Inflammatory macrophage treated with lipopolysaccharide for 4 hours (primary cell): ENCODE measurements at regions not wholly inside any gene's neighbourhood (a gene's known extent, or its start where the extent isn't known, plus 50 kb on each side); places are given as distances from the start of the nearest gene placed in this dataset.

Source experiments
- DNase-seq: peaks from one replicate; pipeline ENCODE4 v3.0.0-alpha.2; 2020

DNA sequence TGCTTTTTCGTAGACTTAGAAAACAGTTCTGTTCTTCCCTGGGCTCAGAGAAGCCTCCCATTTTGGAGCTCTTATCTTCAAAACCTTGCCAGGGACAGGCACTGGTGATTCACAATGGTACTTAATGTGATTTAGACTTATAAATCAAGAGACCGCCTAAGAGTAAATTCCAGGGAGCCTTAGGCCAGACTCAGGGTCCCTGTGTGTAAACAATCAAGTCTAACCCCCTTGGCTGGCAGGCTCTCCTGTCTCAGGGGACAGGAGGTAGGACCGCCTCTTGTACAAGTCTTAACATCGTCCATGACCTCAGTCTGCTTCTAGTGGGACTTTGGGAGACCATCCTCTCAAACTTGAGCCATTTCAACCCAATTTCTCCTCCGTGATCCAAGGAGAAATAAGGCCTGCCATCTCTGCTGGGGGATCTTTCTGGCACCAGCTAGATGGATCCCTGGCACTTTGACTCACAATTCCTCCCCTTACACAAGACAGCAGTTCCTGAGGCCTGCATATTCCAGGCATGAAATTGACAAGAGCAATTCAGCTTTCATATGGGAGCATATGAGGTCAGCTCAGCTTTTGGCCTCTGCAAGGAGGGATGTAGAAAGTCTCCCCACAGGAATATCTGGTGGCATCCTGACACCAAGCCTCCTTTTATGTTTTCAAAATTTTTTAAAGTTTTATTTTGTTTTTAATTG lies 487.0 kb downstream of the TNS1 start:
- DNase-seq = no peak

DNA sequence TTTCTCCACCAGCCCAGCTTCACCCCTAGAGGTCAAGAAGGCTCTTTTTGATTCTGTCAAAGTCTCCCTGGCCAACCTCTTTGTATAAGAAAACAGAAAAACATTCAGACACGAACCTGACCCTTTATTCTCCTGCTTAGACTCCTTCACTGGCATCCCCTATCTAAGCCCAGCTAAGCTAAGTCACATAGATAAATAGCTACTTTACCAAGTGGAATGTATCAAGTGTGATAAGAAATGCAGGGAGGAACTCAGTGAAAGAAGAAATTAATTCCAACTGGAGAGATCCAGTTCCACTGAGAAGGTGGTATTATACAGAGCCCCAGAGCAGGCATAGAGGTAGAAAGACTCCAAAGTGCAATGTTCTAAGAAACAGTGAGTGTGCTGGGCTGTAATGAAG lies 489.5 kb downstream of the TNS1 start:
- no peak for DNase-seq

GRCh38 chr2:217512728-217513127 lies 490.1 kb downstream of the TNS1 start:
- DNase-seq = no peak

DNA sequence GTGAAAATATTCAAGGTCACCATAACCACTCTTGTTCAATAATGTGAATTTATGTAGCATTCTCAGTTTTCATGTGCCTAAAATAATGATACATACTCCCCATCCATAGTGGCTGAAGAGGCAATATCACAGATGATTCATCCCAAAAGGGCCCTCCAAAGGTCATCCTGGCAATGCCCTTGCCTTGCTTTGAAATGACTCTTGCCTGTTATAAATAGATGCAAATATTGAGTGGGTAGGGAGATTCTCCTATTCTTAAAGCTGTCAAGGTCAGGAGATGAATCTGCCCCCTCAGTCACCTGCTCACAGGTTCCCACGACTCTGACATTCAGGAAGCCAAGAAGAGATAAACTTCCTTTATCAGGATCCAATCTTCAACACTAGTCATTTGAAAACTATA lies 490.5 kb downstream of the TNS1 start:
- DNase-seq = no peak

- no peak for DNase-seq
These were observed 490.9 kb downstream of the TNS1 start for GRCh38 chr2:217511850-217512249.

GRCh38 chr2:217510771-217511291 lies 492.0 kb downstream of the TNS1 start:
- peak; percentile 67 for DNase-seq

DNA sequence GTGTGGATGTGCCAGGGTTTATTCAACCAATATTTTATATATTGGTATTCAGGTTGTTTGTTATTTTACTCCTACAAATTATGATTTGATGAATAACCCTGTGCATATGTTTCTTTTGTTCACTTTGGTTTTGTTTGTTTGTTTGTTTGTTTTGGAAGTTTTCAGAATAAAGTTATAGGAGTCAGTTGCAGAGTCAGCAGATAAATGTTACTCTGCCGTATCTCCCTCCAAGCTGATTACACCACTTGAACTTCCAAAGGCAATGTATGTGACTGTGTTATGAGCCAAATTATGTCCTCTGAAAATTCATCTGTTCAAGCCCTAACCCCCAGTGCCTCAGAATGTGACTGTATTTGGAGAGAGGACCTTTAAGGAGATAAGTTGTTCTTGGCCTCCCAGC lies 497.5 kb downstream of the TNS1 start:
- no peak for DNase-seq

GRCh38 chr2:217501887-217502286 lies 500.9 kb downstream of the TNS1 start:
- DNase-seq = no peak

DNA sequence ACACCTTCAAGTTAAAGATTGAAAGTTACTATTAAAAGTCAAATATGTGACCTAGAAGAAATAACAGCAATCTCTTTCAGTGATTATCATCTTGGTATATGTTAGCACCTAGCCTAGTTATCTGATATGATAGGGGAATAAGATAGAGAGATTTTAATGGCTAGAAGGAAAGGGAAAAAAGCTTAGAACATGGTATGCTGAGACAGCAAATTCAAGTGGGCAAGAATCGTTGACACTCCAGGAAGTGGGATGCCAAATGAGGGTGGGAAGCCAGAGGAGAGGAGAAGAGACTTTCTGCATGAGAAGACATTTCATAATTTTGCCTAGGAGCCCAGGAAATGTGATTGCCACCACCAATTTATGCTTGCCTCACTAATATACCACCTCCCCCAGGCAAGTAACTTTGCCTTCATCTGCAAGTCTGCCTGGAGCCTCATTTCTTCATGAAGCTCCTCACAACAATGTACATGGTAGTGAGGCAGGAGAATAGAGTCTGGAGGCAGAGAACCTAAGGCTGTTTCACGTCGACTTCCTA lies 504.9 kb downstream of the TNS1 start:
- no peak for DNase-seq

DNA sequence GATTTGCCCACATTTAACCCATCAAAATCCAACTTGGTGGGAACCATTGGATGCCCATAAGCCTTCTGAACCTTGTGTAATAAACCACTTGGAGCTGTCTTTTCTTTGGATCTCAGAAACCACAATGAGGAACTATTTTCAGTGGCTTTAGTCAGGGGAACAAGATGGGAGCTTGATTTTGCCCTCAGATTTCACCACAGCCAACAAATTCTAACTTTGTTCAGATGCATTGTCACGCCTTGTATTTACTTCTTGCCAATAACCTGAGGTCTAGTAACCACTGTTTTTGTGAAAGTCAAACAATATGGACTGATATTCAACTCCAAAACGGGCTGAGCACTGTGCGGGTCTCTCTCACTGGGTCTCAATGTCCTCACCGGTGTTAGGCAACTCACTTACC lies 508.2 kb downstream of the TNS1 start:
- DNase-seq = peak; percentile 8

- peak; percentile 72 for DNase-seq
These were observed 511.5 kb downstream of the TNS1 start for GRCh38 chr2:217491271-217491670.

DNA sequence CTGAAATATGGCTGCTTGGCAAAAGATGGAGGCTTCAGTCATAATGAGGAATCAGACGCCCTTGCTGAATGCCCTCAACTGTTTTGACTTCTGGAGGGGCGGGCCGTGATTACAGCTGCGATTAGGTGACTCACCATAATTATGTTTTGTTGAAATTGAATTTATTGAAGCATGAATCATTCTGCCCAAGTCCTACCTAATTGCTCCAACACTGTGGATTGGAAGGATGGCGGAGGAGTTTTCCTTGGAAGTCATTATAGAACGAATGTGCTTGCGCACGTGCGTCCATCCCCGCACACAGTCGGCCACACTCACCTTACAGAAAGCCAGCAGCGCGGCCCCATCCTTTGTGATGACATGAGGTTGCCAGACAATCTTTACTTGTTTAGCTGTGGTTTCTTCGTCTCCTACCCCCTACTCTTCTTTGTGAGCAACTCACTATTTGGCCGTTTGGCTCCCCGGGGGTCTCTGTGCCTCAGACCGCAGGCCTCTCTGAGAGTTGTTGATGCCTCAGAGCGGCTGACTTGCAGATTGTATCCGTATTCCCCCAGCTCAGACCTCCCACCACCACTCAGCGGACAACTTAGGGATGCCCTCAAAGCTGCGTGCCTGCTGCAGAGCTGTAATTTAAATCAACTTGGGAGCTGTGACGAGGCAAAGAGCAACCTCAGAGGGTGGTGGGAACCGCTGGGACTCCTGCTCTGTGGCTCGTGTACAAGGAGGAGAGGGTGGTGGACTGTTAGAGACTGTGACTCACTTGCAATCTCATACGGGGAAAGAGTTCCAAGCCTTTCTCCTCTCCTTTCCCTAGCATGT lies 513.4 kb downstream of the TNS1 start:
- no peak for DNase-seq

DNA sequence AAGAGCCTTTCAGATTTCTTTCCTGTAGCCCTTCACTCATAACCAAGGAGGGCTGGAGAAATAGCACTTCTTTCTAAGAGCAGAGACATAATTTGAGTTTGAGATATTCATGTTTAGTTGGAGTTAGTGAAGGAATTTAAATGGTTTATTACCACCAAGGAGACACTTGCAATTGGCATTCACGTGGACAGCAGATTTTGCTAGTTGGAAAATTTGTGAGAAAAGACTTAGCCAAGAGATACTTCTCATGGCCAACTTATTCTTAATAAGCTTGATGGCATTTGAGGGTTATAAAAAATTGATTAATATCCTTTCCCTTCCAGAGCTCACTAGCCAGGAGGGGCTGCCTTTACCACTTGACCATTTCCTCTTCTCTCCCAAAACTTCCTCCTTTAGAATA lies 518.7 kb downstream of the TNS1 start:
- DNase-seq = no peak

- DNase-seq = no peak
These were observed 520.6 kb downstream of the TNS1 start for GRCh38 chr2:217482056-217482710.

DNA sequence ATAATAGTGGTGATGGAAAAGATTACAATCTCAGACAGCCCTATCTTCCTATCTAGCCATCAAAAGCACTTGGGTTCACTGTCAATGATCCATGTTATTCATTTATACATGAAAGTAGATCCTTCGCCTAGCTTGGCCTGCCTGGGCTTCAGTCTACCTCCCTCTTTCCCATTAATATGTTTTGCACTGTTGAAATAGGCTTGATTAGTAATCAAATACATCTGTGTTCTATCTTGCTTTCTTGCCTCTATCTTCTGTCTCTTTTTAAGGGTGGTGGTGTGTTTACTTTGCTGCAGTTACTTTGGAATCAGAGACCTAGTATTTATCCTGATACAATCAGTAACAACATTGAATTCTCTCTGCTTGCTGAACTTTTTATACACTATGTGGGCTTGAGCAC lies 521.2 kb downstream of the TNS1 start:
- DNase-seq = no peak

- DNase-seq = no peak
These were observed 523.2 kb downstream of the TNS1 start for GRCh38 chr2:217479566-217479965.

DNA sequence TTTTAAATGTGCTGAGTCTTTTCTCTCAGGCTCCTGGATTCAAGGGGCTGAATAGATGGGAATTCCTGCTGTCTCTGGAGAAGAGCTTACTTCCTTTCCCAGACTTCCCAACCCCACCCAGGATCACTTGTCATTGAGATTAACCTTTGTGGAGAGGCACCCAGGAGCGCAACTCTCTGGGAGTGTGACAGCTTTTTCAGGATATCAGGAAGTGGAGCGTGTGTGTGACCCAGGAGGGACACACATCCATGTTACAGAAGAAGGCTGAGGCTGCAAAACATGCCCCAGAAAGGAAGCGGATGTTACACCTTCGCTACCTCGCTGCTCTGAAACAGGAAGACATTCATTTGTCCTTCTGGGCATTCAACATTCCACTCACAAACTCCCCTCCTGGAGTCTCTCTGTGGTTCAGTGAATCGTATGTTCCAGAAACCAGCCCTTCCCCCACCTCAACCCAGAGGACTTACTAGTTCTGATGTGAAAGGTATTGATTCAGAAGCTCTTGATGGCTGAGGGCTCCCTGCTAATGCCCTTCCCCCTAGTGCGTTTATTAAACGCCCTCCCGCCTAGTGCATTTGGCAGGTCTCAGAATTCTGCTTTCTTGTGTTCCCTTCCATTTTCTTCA lies 523.9 kb downstream of the TNS1 start:
- no peak for DNase-seq

- DNase-seq = no peak
These were observed 525.2 kb downstream of the TNS1 start for GRCh38 chr2:217477583-217477982.

DNA sequence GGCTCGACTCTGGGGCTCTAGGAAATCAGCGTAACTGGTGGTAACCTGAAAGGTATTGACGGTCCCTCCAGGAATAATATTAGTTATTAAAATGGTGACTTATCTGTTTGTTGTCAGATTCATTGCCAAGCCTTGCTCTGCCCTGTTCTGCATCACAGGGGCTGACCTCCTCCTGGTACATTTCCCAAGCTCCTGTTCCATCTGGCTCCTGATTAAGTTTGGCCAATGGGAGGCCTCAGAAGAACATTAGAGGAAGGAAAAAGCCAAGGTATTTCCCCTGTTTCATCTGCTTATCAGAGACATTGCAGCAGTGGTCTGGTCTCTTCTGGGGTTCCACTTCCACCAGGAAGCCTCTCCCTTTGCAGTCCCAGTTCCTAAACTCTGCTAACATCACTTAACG lies 527.0 kb downstream of the TNS1 start:
- no peak for DNase-seq

DNA sequence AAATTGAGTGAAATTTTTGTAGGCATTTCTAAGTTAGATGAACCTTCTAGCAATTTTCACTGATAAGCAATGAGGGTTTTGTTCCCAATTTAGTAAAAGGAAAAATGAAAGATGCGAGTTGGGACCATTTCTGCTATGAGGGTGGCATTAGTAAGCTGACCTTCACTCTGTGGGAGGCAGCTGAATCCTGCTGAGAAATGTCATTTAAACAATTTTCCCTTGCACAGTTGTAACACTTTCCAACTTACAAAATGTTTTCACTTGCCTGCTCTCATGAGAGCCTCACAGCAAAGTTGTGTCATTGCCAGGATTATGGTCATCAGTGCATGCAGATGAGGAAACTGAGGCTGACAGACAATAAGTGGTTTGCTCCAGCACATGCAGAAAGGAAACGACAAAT lies 527.7 kb downstream of the TNS1 start:
- DNase-seq = no peak

GRCh38 chr2:217471319-217471718 lies 531.5 kb downstream of the TNS1 start:
- peak; percentile 49 for DNase-seq

GRCh38 chr2:217469203-217469810 lies 533.5 kb downstream of the TNS1 start:
- DNase-seq = no peak
